ENCODE measurements at regions not wholly inside any gene's neighbourhood (a gene's known extent, or its start where the extent isn't known, plus 50 kb on each side); places are given as distances from the start of the nearest gene placed in this dataset.

GRCh38 chr6:139625081-139625939 lies 250.9 kb upstream of the CITED2 start:
- DNase-seq, result no peak

DNA sequence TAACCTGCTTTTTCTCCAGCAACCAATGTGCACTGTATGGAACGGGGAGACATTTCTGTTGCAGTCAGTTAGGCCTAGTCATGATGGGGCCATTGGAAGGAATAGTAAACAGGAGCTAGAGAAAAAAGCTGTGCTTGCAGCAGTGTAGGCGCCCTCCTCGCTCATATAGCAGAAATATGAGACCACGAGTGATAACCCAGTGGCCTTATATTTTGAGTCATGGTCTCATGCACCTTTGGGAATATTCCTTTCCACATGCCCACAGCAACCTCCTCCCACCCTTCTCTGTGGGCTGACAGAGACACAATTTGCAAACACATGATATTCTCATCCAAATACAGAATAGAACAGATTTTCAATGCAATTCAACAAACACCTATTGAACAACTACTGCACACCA lies 248.9 kb upstream of the CITED2 start:
- no peak for DNase-seq

GRCh38 chr6:139613496-139613895 lies 239.0 kb upstream of the CITED2 start:
- no peak for DNase-seq

DNA sequence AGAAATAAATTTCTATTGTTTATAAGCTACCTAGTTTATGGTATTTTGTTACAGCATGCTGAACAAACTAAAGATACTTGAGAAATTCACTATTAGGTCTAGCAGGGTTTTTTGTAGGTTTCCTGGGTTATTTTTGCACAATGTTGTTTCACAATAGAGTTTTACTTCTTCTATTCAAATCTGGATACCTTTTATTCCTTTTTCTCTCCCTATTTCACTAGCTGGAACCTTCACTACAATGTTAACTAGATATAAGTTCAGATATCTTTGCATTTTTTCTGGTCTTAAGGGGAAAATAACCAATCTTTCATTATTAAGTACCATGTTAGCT lies 237.7 kb upstream of the CITED2 start:
- DNase-seq, result no peak

- no peak for DNase-seq
Measured at GRCh38 chr6:139611327-139612134, 237.1 kb upstream of the CITED2 start.

DNA sequence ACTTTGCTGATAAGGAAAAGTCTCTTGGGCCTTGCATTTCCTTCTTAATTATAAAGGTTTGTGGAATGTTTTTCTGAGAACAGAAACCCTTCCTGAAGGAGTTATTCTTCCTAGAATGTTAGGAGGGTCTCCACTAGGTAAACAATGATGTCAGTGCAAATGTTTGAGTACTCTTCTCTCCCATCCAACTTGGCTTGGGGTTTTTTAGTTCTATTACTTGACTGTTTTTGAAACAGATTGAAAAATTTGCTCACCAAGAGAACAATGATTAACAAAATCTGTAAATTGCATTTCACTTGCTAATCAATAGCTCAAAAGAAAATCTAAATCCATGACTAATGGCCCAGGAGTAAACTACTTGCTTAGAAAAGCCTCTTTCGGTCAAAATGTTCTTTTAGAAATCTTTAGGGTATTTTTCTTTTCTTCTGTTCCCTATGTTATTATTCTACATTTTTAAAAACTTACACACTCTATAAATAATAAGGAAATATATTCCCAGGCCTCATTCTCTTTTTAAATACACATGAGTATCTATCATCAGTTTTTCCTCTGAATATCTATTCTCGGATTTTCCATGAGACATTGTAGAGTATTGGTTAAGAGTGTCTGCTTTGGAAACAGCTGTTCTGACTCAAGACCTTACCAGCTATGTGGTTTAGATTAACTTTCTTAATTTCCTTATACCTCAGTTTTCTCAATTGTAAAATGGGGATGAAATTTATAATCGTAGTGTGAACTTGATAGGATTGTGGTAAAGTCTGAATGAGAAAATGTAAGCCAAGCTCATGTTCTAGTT lies 234.2 kb upstream of the CITED2 start:
- DNase-seq, result no peak

DNA sequence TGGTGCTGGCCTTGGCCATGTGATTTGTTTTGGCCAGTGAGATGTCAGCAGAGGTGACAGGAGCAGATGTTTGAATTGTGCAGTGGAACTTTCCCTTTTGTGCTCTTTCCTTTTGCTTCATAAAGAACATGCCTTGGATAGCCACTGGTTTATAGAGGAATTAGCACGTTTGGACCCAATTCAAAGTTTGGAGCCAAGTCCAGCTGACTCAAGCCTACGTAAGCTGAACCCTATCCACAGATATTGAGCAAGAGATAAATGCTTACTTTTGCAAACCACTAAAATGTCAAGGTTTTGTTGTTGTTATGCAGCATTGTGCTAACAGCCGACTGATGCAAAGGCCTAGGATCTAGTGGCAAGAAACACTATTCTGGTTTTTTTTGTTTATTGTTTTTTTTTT lies 230.9 kb upstream of the CITED2 start:
- DNase-seq, result no peak

DNA sequence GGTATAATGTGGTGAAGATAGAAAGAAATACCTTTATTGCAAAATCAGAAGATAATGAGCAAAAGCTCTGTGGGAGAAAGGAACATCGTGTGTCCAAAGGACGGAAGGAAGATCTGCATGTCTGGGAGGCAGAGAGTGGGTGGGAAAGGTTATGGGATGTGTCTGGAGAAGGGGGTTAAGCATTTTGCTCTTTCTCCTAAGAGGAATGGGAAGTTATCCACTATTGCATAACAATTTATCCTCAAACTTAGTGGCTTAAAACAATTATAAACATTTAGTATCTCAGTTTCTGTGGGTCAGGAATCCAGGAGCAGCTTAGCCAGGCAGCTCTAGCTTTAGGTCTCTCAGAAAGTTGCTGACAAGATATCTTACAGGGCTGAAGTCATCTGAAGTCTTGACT lies 229.1 kb upstream of the CITED2 start:
- DNase-seq, result no peak

DNA sequence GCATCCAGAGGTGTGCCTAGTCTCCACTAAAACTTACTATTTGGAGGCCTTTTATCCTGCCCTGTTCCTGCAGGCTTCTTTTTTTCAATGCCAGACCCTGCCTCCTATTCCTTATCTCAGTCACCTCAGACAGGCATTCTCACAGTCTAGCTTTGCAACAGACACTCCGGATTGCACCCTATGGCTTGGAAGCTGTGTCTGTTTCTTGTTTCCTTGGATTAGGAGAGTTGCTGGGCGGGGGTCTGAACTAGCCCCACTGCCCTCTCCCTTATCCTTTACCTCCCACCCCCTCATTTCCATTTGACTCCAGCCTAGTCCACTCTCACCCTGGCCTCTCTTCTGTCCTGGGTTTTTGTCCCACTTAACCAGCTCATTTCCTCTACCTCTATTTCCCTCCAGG lies 228.1 kb upstream of the CITED2 start:
- DNase-seq, result no peak

DNA sequence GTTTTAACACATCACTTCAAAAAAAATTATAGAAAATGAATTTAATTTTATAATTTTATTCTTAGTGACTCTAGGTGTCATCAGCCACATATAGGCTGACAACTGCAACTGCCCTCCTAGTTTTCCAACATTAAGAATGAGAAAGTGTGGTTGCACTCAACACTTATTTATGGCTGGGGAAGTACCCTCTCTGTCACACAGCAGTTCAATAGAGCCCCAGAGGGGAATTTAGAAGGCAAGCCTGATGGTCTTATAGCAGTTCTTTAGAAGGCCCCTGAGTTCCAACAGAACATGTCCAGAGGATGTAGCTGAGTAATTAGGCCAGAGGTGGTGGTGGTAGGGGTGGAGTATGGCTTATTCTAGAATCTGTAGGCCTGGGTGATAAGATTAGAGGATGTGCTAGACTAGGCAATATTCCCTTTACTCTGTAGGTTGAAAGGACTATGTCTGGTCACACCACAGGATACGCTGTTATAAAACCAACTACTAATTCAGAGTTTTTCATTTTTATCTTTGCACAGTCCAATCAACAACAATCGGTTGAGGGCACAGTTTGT lies 226.5 kb upstream of the CITED2 start:
- DNase-seq, result no peak

GRCh38 chr6:139600343-139600742 lies 225.9 kb upstream of the CITED2 start:
- no peak for DNase-seq

DNA sequence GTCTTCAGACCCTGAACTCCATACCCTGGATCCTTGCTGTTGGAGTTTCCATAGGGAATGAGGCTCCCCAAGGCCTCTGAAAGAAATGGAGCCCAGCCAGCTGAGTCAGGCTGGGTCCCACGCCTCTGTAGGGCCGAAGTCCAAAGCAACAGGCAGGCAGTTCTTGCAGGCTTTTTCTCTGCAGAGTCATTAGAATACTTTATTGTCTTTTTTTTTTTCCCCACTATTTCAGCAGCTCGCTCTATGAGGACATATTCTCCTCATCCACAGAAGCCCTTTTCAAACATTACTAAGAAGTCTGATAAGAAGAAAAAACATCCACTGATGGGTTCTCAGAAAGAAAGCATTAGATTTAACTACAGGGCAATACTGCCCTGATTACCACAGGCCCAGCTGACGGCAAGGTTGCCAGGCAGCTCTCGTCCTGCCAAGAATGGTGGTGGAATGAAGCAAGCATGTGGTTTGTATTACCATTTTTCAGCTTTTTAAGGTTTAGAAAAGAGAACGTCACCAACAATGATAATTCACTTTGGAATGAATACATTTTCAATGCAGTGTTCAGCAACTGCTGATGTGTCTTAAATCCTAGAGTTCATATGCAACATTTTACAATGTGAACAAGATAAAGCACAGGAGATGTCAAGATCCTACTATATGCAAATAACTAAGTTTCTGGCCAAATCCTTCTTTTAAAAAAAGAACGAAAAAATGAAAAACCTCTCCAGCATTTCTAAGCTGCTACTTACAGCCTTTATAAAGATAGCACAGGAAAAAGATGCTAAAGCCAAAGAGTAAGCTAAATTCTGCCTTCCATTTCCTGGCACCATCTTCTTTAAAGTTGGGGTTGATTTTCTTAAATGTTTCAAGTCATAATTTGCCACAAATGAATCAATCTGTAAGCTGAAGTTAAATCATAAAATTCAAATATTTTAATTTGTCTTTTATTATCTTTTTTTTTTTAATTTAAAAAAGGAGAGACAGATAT lies 223.6 kb upstream of the CITED2 start:
- no peak for DNase-seq

- no peak for DNase-seq
Measured at GRCh38 chr6:139597087-139597763, 222.8 kb upstream of the CITED2 start.

DNA sequence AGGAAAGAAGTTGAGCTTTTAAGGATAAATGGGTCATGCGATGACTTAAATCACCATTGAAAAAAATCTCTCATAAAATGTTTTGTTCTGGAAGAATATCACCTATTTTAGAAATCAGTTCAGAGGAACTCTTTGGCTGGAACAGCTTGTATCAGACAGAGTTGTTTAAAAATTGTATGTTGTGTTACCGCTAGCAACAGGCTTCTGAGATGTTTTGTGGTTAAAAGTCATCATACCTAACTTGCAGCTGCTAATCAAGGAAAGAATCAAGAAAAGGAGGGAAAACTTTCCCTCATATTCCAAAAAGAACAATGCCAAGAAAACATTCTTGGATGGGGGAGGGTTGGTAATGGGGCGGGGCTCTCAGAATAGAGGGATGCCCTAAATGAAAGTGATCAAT lies 220.7 kb upstream of the CITED2 start:
- DNase-seq, result no peak

DNA sequence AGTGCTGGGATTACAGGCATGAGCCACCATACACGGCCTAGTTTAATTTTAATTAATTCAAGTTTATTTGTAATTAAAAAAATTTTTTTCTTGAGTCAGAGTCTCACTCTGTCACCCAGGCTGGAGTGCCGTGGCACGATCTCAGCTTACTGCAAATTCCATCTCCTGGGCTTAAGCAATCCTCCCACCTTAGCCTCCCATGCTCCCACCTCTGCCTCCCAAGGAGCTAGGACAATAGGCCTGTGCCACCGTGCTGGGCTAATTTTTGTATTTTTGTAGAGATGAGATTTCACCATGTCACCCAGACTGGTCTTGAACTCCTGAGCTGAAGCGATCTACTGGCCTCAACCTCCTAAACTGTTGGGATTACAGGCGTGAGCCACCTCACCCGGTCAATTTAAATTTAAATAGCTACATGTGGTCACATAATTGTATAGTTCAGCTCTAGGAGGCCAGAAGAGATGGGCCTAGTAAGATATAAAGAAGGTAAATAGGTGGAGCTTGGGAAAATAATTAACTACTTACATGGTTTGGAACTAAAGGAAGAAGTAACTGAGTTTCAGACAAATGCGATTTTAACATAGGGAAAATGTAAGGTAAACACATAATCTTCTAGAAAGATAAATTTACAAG lies 220.0 kb upstream of the CITED2 start:
- DNase-seq, result no peak

DNA sequence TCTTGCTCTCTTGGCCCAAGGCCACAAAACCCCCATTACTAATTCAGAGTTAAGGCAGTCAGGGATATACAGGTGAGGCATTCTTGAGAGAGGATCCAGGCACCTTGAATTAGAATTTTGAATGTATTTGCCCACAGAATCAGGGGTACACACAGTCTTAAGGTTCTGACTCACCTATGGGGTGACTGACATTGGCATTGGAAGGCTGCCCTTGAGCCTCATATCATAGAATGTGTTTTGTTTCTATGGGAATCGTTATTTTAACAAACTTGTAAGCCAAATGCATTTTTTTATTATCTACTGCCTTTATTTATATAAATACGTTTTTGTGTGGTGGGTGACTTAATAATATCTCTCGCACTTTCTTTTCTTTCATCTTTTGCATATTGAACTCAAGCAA lies 218.6 kb upstream of the CITED2 start:
- no peak for DNase-seq

DNA sequence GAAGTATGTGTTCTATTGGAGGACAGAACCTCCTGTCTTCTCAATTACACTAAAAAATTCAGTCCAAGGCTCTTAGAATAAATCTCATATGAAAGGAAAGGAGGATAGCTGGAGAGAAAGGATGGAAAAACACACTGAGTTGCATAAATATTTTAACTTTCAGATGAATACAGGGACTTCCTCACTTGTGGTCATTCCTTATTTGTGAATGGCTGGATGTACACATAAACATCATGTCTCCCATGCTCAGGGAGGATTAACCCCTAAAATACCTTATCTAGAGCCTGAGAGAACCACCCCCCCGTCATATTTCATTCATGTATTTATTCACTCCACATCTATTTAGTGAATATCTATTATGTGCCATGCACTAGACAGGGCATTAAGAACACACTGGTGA lies 217.6 kb upstream of the CITED2 start:
- no peak for DNase-seq

- no peak for DNase-seq
Measured at GRCh38 chr6:139591075-139591865, 216.8 kb upstream of the CITED2 start.

DNA sequence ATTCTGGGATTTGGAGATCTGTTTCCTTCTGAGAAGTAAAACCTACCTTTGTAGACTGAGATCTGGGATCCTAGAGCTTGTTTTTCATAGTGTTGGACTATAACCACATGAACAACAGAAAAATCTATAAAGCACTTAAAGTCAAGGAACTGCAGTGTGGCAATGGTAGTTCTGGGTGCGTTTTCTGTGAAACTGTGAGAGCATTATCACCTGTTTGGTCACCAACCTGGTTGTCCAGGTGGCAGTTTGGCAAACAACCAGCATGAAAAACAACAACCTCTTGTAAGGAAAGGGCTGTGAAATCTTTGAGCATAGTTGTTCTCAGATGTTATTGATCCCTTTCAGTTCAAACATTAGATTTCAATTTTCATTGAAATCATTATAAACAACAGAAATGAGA lies 215.8 kb upstream of the CITED2 start:
- DNase-seq, result no peak

Data from NCI-H510A (cell line).